Brain microvascular endothelial cell (primary cell): ENCODE measurements at regions not wholly inside any gene's neighbourhood (a gene's known extent, or its start where the extent isn't known, plus 50 kb on each side); places are given as distances from the start of the nearest gene placed in this dataset.

Source experiments
- DNase-seq: peaks from one replicate; pipeline ENCODE4 v3.0.0-alpha.2; 2020
- H3K27ac ChIP-seq: fragments of 250-450 bp; sonication (Bioruptor Pico); 2 replicates; pipeline ENCODE4 v1.5.1; 2020; ENCODE audit warnings: mild to moderate bottlenecking, moderate library complexity
- H3K27me3 ChIP-seq: fragments of 250-450 bp; sonication (Bioruptor Pico); replicated peaks from 2 replicates; pipeline ENCODE4 v1.5.1; 2020; ENCODE audit warnings: mild to moderate bottlenecking
- H3K36me3 ChIP-seq: fragments of 250-450 bp; sonication (Bioruptor Pico); replicated peaks from 2 replicates; pipeline ENCODE4 v1.5.1; 2020; ENCODE audit warnings: mild to moderate bottlenecking
- H3K4me3 ChIP-seq: 2 replicates; pipeline ENCODE4 v1.5.1; 2011; ENCODE audit warnings: low read depth, mild to moderate bottlenecking, control low read depth, low read length, moderate library complexity
- CTCF ChIP-seq: IDR thresholded peaks from 2 replicates; pipeline ENCODE4 v1.5.1; 2011; ENCODE audit warnings: low read depth, mild to moderate bottlenecking, moderate library complexity, low read length, control low read depth, inconsistent platforms; ENCODE audit errors: missing control alignments
- in situ Hi-C: cut with HindIII; loops from 2 replicates; pipeline ENCODE4 v1.10.0; 2017; ENCODE audit warnings: low sequenced_read_pairs, low pct_ligation_motif_present

- H3K27ac ChIP-seq = no peak overlapping the region
- no peaks in the 10 kb centered on the region for H3K36me3 ChIP-seq
- no peak for DNase-seq
- no peak for TF ChIP-seq CTCF
- H3K4me3 ChIP-seq = no peak overlapping the region
- in situ Hi-C loops = no loop called here
- H3K27me3 ChIP-seq = no peaks in the 10 kb centered on the region
Measured at GRCh38 chr18:78625847-78626246, 353.8 kb upstream of the SALL3 start.

DNA sequence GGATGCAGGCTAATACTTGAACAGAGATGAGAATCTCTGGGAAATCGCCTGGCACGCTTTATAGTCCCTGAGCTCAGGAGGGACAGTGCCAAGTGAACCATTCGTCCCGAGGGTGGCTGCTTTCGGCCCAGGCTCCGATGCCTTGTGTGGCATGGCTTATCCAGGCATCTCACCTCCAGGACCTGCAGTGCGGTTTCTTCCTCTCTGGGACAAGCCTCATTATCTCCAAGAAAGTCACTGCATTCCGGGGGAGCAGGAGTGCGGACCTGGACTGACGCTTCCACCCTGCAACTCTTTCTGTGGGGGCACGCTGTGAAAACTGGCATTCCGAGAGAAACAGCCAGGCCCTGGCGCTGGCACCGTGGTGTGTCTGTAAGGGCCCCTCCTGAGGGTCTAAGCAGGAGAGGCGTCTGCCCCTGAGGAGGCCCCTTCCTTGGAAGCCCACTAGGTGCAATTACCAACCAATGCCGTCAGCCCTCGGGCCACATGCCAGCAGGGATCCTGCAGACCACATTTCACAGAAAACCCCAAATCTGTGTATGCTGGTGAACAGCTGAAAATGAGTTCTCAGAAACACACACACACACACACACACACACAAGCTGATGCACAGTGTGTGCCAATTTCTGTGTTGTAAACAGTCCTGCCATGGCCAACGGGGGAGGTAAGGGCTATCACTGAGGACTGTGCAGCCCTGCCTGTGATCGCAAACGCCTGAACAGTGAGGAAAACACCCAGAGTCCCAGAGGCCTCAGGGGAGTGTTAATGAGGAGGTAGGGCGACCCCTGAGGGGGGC, 351.9 kb upstream of the SALL3 start:
- Histone ChIP-seq H3K27me3 (no peaks in the 10 kb centered on the region), H3K36me3 (no peaks in the 10 kb centered on the region), H3K27ac (no peak overlapping the region), H3K4me3 (no peak overlapping the region)
- TF ChIP-seq CTCF = no peak
- no peak for DNase-seq
- in situ Hi-C loops = no loop called here

DNA sequence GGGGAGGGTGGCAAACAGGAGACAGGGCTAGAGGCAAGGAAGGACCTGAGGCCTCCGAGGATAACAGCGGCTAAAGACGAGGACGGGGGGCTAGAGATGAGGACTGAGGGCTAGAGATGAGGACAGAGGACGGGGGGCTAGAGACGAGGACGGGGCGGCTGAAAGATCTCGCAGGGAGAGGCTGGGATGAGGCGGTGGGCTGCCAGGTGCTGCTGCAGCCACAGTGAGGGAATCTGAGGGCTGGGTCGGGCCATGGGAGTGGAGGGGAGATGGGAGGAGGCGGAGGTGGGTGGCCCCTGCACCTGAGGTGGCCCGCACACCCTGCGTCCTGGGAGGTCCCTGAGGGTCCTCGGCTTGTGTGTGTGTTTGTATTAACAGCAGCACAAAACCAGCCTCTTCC, 350.2 kb upstream of the SALL3 start:
- Histone ChIP-seq H3K36me3 (no peaks in the 10 kb centered on the region), H3K4me3 (no peak overlapping the region), H3K27me3 (no peaks in the 10 kb centered on the region), H3K27ac (no peak overlapping the region)
- no peak for TF ChIP-seq CTCF
- DNase-seq = no peak
- in situ Hi-C loops = no loop called here

DNA sequence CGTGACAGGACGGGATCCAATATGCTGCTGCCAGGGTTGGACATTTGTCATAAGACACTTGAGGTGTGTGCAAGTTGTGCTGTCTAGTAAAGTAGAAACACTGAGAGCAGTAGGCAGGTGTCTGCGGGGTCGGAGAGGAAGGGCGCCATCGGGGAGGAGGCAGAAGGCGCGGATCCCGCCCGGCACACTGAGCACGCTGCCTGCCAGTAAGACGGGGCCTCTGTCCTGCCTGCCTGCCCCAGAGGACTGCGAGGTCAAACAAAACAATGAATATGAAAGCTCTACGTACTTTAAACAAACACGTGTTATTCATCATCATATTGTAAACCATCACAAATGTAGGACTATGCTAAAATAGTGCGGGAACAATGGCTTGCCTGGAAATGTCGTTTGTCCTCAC, 349.3 kb upstream of the SALL3 start:
- no peak for TF ChIP-seq CTCF
- H3K4me3 ChIP-seq = no peak overlapping the region
- no peak for DNase-seq
- no peak overlapping the region for H3K27ac ChIP-seq
- no peaks in the 10 kb centered on the region for H3K27me3 ChIP-seq
- H3K36me3 ChIP-seq = no peaks in the 10 kb centered on the region
- in situ Hi-C loops = no loop called here

DNA sequence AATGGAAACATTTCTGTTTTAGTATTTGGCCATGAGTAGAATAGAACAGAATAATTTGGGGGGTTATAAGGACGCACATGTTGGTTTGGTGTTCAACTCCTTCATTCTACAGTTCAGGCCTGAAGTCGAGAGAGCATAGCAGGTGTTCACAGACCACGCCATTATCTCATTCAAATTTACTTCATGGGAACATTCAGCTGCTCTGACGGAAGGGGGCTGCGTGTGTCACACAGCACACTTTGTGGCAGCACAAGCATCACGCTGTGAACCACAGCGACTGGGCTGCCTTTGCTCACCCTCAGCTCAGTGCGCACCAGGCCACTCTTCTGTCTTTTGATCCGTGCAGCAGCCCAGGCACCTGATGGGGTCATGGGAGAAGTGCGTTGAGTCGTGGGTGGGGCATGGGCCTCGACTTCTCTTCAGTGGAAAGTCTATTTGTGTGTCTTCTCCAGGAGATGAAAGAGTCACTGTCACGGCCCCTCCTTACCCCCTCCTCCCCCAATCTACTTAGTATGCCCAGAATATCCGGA, 348.6 kb upstream of the SALL3 start:
- no peak for DNase-seq

More for the DNA sequence above, 348.6 kb upstream of the SALL3 start:
- in situ Hi-C loops = no loop called here
- Histone ChIP-seq H3K27ac (no peak overlapping the region), H3K4me3 (no peak overlapping the region), H3K36me3 (no peaks in the 10 kb centered on the region), H3K27me3 (no peaks in the 10 kb centered on the region)
- TF ChIP-seq CTCF = no peak
